RWPE1 (cell line): ENCODE measurements at regions not wholly inside any gene's neighbourhood (a gene's known extent, or its start where the extent isn't known, plus 50 kb on each side); places are given as distances from the start of the nearest gene placed in this dataset.

Experiments used
- CTCF ChIA-PET: fragments of 350-600 bp; sonication (Branson Sonifier 250); formaldehyde crosslinking; extraction: SDS; loops from one replicate; lab custom pipeline; 2021; lab: Yijun Ruan, JAX
- POLR2A ChIA-PET: fragments of 400-600 bp; formaldehyde crosslinking; extraction: SDS; loops from one replicate; lab custom pipeline; 2020; ENCODE audit warnings: antibody characterized with exemption; ENCODE audit not compliant: low non-redundant PET; lab: Yijun Ruan, JAX
- DNase-seq: peaks from one replicate; pipeline ENCODE4 v3.0.0; 2012; ENCODE audit warnings: low spot score
- H3K27ac ChIP-seq: fragments of 450-650 bp; 2 replicates; pipeline ENCODE4 v1.5.1; 2017
- TF ChIP-seq, protein P1 (sequence below): fragments of 450-650 bp; conservative IDR thresholded peaks from 2 replicates; pipeline ENCODE4 v1.5.1; 2017; ENCODE audit warnings: low read depth, mild to moderate bottlenecking

GRCh38 chr12:72829838-72830237 is 557.7 kb downstream of the TRHDE start:
- no peak overlapping the region for H3K27ac ChIP-seq
- ChIA-PET CTCF (no interaction called here), POLR2A (no interaction called here)
- TF ChIP-seq, protein P1, sequence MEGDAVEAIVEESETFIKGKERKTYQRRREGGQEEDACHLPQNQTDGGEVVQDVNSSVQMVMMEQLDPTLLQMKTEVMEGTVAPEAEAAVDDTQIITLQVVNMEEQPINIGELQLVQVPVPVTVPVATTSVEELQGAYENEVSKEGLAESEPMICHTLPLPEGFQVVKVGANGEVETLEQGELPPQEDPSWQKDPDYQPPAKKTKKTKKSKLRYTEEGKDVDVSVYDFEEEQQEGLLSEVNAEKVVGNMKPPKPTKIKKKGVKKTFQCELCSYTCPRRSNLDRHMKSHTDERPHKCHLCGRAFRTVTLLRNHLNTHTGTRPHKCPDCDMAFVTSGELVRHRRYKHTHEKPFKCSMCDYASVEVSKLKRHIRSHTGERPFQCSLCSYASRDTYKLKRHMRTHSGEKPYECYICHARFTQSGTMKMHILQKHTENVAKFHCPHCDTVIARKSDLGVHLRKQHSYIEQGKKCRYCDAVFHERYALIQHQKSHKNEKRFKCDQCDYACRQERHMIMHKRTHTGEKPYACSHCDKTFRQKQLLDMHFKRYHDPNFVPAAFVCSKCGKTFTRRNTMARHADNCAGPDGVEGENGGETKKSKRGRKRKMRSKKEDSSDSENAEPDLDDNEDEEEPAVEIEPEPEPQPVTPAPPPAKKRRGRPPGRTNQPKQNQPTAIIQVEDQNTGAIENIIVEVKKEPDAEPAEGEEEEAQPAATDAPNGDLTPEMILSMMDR = no peak
- DNase-seq = no peak

GRCh38 chr12:72832024-72832423 is 559.9 kb downstream of the TRHDE start:
- DNase-seq = no peak
- TF ChIP-seq, protein P1 = no peak
- ChIA-PET POLR2A (no interaction called here), CTCF (interaction anchor here (0.7 kb wide), 1 partner anchor 1357 kb away, joined by 3 read pairs; no protein-coding TSS in a partner anchor)
- H3K27ac ChIP-seq = no peak overlapping the region

DNA sequence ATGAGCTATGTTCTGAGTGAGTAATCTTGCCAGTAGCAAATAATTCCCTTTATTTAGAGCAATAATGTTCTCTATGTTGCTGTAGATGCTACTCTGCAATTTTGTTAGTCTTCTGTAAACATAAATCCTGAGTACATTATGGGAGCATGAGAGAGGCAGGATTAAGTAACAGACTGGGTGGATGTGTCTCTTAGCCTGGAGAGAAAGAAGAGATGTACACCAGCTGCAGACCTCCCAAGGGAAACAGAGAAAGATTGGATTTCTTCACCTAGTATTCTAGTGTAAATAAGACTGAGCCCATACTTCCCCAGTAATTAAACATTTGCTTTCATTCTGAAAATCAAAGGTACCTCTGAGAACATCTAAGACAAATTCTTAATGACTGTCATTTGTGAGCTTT is 564.0 kb downstream of the TRHDE start:
- ChIA-PET POLR2A (no interaction called here), CTCF (no interaction called here)
- no peak for DNase-seq
- no peak overlapping the region for H3K27ac ChIP-seq
- TF ChIP-seq, protein P1 = no peak

- ChIA-PET CTCF (no interaction called here), POLR2A (no interaction called here)
- no peak for DNase-seq
- H3K27ac ChIP-seq = no peak overlapping the region
- TF ChIP-seq, protein P1 = no peak
Measured at GRCh38 chr12:72839696-72840095, 567.5 kb downstream of the TRHDE start.

GRCh38 chr12:72863671-72864070 is 591.5 kb downstream of the TRHDE start:
- no peak overlapping the region for H3K27ac ChIP-seq
- POLR2A ChIA-PET = no interaction called here
- TF ChIP-seq, protein P1 = no peak
- CTCF ChIA-PET = no interaction called here
- DNase-seq = no peak

DNA sequence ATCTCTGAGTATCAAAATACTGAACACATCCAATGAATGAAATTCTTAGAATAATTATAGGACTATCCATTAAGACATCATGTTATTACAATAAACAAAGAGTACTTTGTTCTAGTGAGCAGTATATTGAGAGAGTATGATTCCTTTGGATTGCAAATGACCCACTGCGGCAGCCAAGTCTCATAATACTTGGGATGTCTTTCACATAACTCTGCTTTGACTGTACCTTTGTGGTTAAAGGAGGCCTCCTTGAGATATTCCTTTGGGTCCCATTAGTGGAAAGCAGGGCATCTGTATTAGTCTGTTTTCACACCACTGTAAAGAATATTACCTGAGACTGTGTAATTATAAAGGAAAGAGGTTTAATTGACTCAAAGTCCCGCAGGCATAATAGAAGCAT is 593.8 kb downstream of the TRHDE start:
- no peak for DNase-seq
- no peak overlapping the region for H3K27ac ChIP-seq
- POLR2A ChIA-PET = no interaction called here
- TF ChIP-seq, protein P1 = no peak
- CTCF ChIA-PET = no interaction called here
